Keratinocyte (primary cell): ENCODE measurements at regions not wholly inside any gene's neighbourhood (a gene's known extent, or its start where the extent isn't known, plus 50 kb on each side); places are given as distances from the start of the nearest gene placed in this dataset.

Experiments used
- DNase-seq: peaks from one replicate; pipeline ENCODE4 v3.0.0-alpha.2; 2011; ENCODE audit warnings: low read depth, missing footprints, low spot score
- FAIRE-seq: peaks from 2 replicates; lab custom pipeline; 2011; peaks lifted over from hg19 to GRCh38; lab: Jason Lieb, UNC
- H2AFZ ChIP-seq: 2 replicates; pipeline ENCODE4 v1.6.0; 2012; ENCODE audit warnings: low read length, control low read depth, inconsistent platforms; ENCODE audit not compliant: control insufficient read depth
- H3K27ac ChIP-seq: 2 replicates; pipeline ENCODE4 v1.5.1; 2011; ENCODE audit warnings: low read length; ENCODE audit not compliant: control insufficient read depth, insufficient read depth
- H3K27me3 ChIP-seq: 3 replicates; pipeline ENCODE4 v1.6.0; 2011; ENCODE audit warnings: low read length; ENCODE audit not compliant: control insufficient read depth, insufficient read depth; ENCODE audit errors: extremely low read depth
- H3K36me3 ChIP-seq, 2 experiments: 2 replicates in 1 of 2; 3 replicates in 1 of 2; pipeline ENCODE4 v1.5.1; 2011; ENCODE audit warnings: low read length in 2 of 2, mild to moderate bottlenecking in 1 of 2; ENCODE audit not compliant: control insufficient read depth in 2 of 2, insufficient read depth in 2 of 2; ENCODE audit errors: extremely low read depth in 1 of 2
- H3K4me1 ChIP-seq: 3 replicates; pipeline ENCODE4 v1.5.1; 2011; ENCODE audit warnings: low read length; ENCODE audit not compliant: control insufficient read depth, insufficient read depth; ENCODE audit errors: extremely low read depth
- H3K4me2 ChIP-seq: 3 replicates; pipeline ENCODE4 v1.6.0; 2011; ENCODE audit warnings: low read depth, low read length; ENCODE audit not compliant: control insufficient read depth, insufficient read depth; ENCODE audit errors: extremely low read depth
- H3K4me3 ChIP-seq, 3 experiments: fragments of 200-600 bp in 1 of 3; sonication (generic) in 1 of 3; 2 replicates in 2 of 3; 3 replicates in 1 of 3; pipeline ENCODE4 v1.5.1; 2011 to 2016; ENCODE audit warnings: low read length in 3 of 3, mild to moderate bottlenecking in 3 of 3, control low read depth in 2 of 3, inconsistent platforms in 1 of 3, low read depth in 1 of 3, mixed read lengths in 1 of 3, mixed run types in 1 of 3, moderate library complexity in 1 of 3; ENCODE audit not compliant: control insufficient read depth in 2 of 3, insufficient read depth in 2 of 3; ENCODE audit errors: extremely low read depth in 1 of 3
- H3K79me2 ChIP-seq: 2 replicates; pipeline ENCODE4 v1.6.0; 2012; ENCODE audit warnings: low read length; ENCODE audit not compliant: control insufficient read depth, insufficient read depth
- H3K9ac ChIP-seq: 3 replicates; pipeline ENCODE4 v1.6.0; 2011; ENCODE audit warnings: low read length; ENCODE audit not compliant: control insufficient read depth, insufficient read depth; ENCODE audit errors: extremely low read depth
- H3K9me1 ChIP-seq: 3 replicates; pipeline ENCODE4 v1.6.0; 2011; ENCODE audit warnings: low read length; ENCODE audit not compliant: control insufficient read depth, insufficient read depth; ENCODE audit errors: extremely low read depth
- H3K9me3 ChIP-seq: 2 replicates; pipeline ENCODE4 v1.5.1; 2012; ENCODE audit warnings: low read depth, low read length; ENCODE audit not compliant: control insufficient read depth
- H4K20me1 ChIP-seq: 3 replicates; pipeline ENCODE4 v1.6.0; 2011; ENCODE audit warnings: low read length; ENCODE audit not compliant: control insufficient read depth, insufficient read depth; ENCODE audit errors: extremely low read depth
- CTCF ChIP-seq, 3 experiments: IDR thresholded peaks in 1 of 3; conservative IDR thresholded peaks in 1 of 3; optimal IDR thresholded peaks in 1 of 3; 2 replicates in 2 of 3; 3 replicates in 1 of 3; pipeline versions ENCODE3 to v1.5.1; 2011; ENCODE audit warnings: low read length in 3 of 3, mild to moderate bottlenecking in 3 of 3, moderate library complexity in 2 of 3, control low read depth in 1 of 3, inconsistent platforms in 1 of 3; ENCODE audit not compliant: insufficient read depth in 2 of 3; ENCODE audit errors: extremely low read depth in 1 of 3
- EZH2 ChIP-seq: IDR thresholded peaks from one replicate; pipeline ENCODE4 v1.6.1; 2012; ENCODE audit warnings: inconsistent platforms, mild to moderate bottlenecking, low read length, moderate library complexity
- dilution Hi-C: fragments of 300-500 bp; cut with MboI; formaldehyde crosslinking; loops from one replicate; pipeline ENCODE4 v1.7.0; 2020; ENCODE audit warnings: low sequenced_read_pairs; ENCODE audit not compliant: extremely low pct_ligation_motif_present

GRCh38 chr20:63117151-63117550 lies 98.8 kb downstream of the YTHDF1 start:
- Histone ChIP-seq H3K4me1 (no peaks in the 10 kb centered on the region), H3K27ac (no peak overlapping the region), H3K4me2 (no peak overlapping the region), H3K9ac (no peak overlapping the region), H3K27me3 (peaks cover 7% of the 10 kb centered on the region), H3K36me3 (no peaks in the 10 kb centered on the region), H3K79me2 (no peaks in the 10 kb centered on the region), H3K9me3 (no peaks in the 10 kb centered on the region), H3K4me3 (no peak overlapping the region), H2AFZ (no peak overlapping the region), H3K9me1 (no peaks in the 10 kb centered on the region), H4K20me1 (no peaks in the 10 kb centered on the region)
- DNase-seq (no peak), FAIRE-seq (no peak)
- dilution Hi-C loops: no loop called here
- TF ChIP-seq EZH2 (no peak), CTCF (optimal IDR thresholded peaks at IDR 0.05 in 1 of 3, IDR thresholded peaks at IDR 0.05 in 1 of 3, conservative IDR thresholded peaks at IDR 0.05 in 1 of 3; ENCODE audit: extremely low read depth in 1 of 3, insufficient read depth in 2 of 3, low read length in 3 of 3) (no peak)

GRCh38 chr20:63116412-63117106 lies 99.4 kb downstream of the YTHDF1 start:
- Histone ChIP-seq H3K27ac (no peak overlapping the region), H3K4me1 (no peaks in the 10 kb centered on the region), H3K9me3 (no peaks in the 10 kb centered on the region), H3K27me3 (peaks cover 7% of the 10 kb centered on the region), H3K9me1 (no peaks in the 10 kb centered on the region), H2AFZ (no peak overlapping the region), H3K36me3 (no peaks in the 10 kb centered on the region), H3K79me2 (no peaks in the 10 kb centered on the region), H3K4me3 (no peak overlapping the region), H4K20me1 (no peaks in the 10 kb centered on the region), H3K9ac (no peak overlapping the region), H3K4me2 (no peak overlapping the region)
- no peak for DNase-seq
- dilution Hi-C loops: no loop called here
- FAIRE-seq: no peak
- TF ChIP-seq EZH2 (no peak), CTCF (optimal IDR thresholded peaks at IDR 0.05 in 1 of 3, IDR thresholded peaks at IDR 0.05 in 1 of 3, conservative IDR thresholded peaks at IDR 0.05 in 1 of 3; ENCODE audit: extremely low read depth in 1 of 3, insufficient read depth in 2 of 3, low read length in 3 of 3) (no peak)
